SU-DHL-6 (cell line): ENCODE measurements at regions not wholly inside any gene's neighbourhood (a gene's known extent, or its start where the extent isn't known, plus 50 kb on each side); places are given as distances from the start of the nearest gene placed in this dataset.

Source experiments
- H2AFZ ChIP-seq: fragments of 200-600 bp; sonication (generic); 2 replicates; pipeline ENCODE4 v1.6.1; 2014; ENCODE audit warnings: low read depth, mild to moderate bottlenecking, moderate library complexity, mixed read lengths, antibody characterized with exemption, low read length; ENCODE audit not compliant: severe bottlenecking
- H3F3A ChIP-seq: fragments of 200-600 bp; shearing (Covaris generic); 2 replicates; pipeline ENCODE4 v1.6.0; 2016; ENCODE audit warnings: antibody characterized with exemption, mild to moderate bottlenecking; ENCODE audit not compliant: insufficient read depth
- H3K27ac ChIP-seq: fragments of 200-600 bp; sonication (generic); 2 replicates; pipeline ENCODE4 v1.5.1; 2016; ENCODE audit warnings: low read depth, mild to moderate bottlenecking, low read length, moderate library complexity, mixed read lengths
- H3K27me3 ChIP-seq: fragments of 200-600 bp; sonication (generic), shearing (Covaris generic); 2 replicates; pipeline ENCODE4 v1.6.0; 2014; ENCODE audit warnings: mild to moderate bottlenecking, low read length
- H3K36me3 ChIP-seq: fragments of 200-600 bp; sonication (generic); 2 replicates; pipeline ENCODE4 v1.6.1; 2014; ENCODE audit warnings: mild to moderate bottlenecking, low read length, mixed read lengths
- H3K4me2 ChIP-seq: fragments of 300-600, 200-600 bp; shearing (Covaris generic), sonication (generic); 2 replicates; pipeline ENCODE4 v1.6.0; 2014; ENCODE audit warnings: low read length, low read depth, mild to moderate bottlenecking; ENCODE audit not compliant: poor library complexity, severe bottlenecking
- H3K4me3 ChIP-seq: fragments of 200-600 bp; sonication (generic); 2 replicates; pipeline ENCODE4 v1.5.1; 2014; ENCODE audit warnings: antibody characterized with exemption, low read length, mild to moderate bottlenecking, mixed read lengths; ENCODE audit not compliant: insufficient read depth, poor library complexity, severe bottlenecking
- H3K79me2 ChIP-seq: fragments of 200-600 bp; sonication (generic); 2 replicates; pipeline ENCODE4 v1.6.1; 2014; ENCODE audit warnings: mild to moderate bottlenecking, low read length, moderate library complexity; ENCODE audit not compliant: insufficient read depth
- H3K9ac ChIP-seq: fragments of 200-600 bp; sonication (generic); 2 replicates; pipeline ENCODE4 v1.7.0; 2014; ENCODE audit warnings: mild to moderate bottlenecking, low read length
- H3K9me2 ChIP-seq: fragments of 200-600 bp; sonication (generic); replicated peaks from 2 replicates; pipeline ENCODE4 v1.6.1; 2014; ENCODE audit warnings: low read length; ENCODE audit not compliant: insufficient read depth
- H3K9me3 ChIP-seq: fragments of 200-600 bp; sonication (generic); 2 replicates; pipeline ENCODE4 v1.6.1; 2014; ENCODE audit warnings: low read length, mixed read lengths; ENCODE audit not compliant: insufficient read depth
- H4K20me1 ChIP-seq: fragments of 200-600 bp; sonication (generic); 2 replicates; pipeline ENCODE4 v1.6.1; 2014; ENCODE audit warnings: low read depth, mild to moderate bottlenecking, antibody characterized with exemption, low read length, moderate library complexity, mixed read lengths
- CTCF ChIP-seq: fragments of 200-600 bp; sonication (generic); IDR thresholded peaks from one replicate; pipeline ENCODE4 v1.5.1; 2017; ENCODE audit warnings: antibody characterized with exemption, mild to moderate bottlenecking, low read length, moderate library complexity; ENCODE audit not compliant: insufficient read depth, poor library complexity, severe bottlenecking
- EZH2phosphoT487 ChIP-seq: fragments of 200-600 bp; sonication (generic), shearing (Covaris generic); conservative IDR thresholded peaks from 2 replicates; pipeline ENCODE4 v1.6.1; 2018; ENCODE audit warnings: mild to moderate bottlenecking, antibody characterized with exemption, low read length, moderate library complexity, mixed read lengths

- no peak overlapping the region for H3K9ac ChIP-seq
- H3K27ac ChIP-seq = no peak overlapping the region
- no peaks in the 10 kb centered on the region for H3K9me3 ChIP-seq
- no peak overlapping the region for H3K4me3 ChIP-seq
- H3K9me2 ChIP-seq = no peaks in the 10 kb centered on the region
- H3F3A ChIP-seq = no peaks in the 10 kb centered on the region
- H3K4me2 ChIP-seq = no peak overlapping the region
- H2AFZ ChIP-seq = no peak overlapping the region
- H3K36me3 ChIP-seq = no peaks in the 10 kb centered on the region
- no peaks in the 10 kb centered on the region for H3K27me3 ChIP-seq
- H3K79me2 ChIP-seq = no peaks in the 10 kb centered on the region
- H4K20me1 ChIP-seq = no peaks in the 10 kb centered on the region
- TF ChIP-seq CTCF (no peak), EZH2phosphoT487 (no peak)
Measured at GRCh38 chr12:75591628-75592027, 80.2 kb upstream of the KRR1 start.

GRCh38 chr12:75589801-75590200, 78.4 kb upstream of the KRR1 start:
- Histone ChIP-seq H3K36me3 (no peaks in the 10 kb centered on the region), H4K20me1 (no peaks in the 10 kb centered on the region), H3K4me2 (no peak overlapping the region), H3K79me2 (no peaks in the 10 kb centered on the region), H3K27ac (no peak overlapping the region), H3F3A (no peaks in the 10 kb centered on the region), H3K4me3 (no peak overlapping the region), H3K9me2 (no peaks in the 10 kb centered on the region), H3K9me3 (no peaks in the 10 kb centered on the region), H2AFZ (no peak overlapping the region), H3K27me3 (no peaks in the 10 kb centered on the region), H3K9ac (no peak overlapping the region)
- no peak for TF ChIP-seq CTCF
- no peak for TF ChIP-seq EZH2phosphoT487

- Histone ChIP-seq H2AFZ (no peak overlapping the region), H3F3A (no peaks in the 10 kb centered on the region), H3K9me2 (no peaks in the 10 kb centered on the region), H3K79me2 (no peaks in the 10 kb centered on the region), H3K4me3 (no peak overlapping the region), H3K36me3 (no peaks in the 10 kb centered on the region), H3K9ac (no peak overlapping the region), H3K27me3 (no peaks in the 10 kb centered on the region), H3K4me2 (no peak overlapping the region), H4K20me1 (no peaks in the 10 kb centered on the region), H3K27ac (no peak overlapping the region), H3K9me3 (no peaks in the 10 kb centered on the region)
- TF ChIP-seq CTCF (no peak), EZH2phosphoT487 (no peak)
Measured at GRCh38 chr12:75587340-75588106, 76.1 kb upstream of the KRR1 start.
